ENCODE measurements at regions not wholly inside any gene's neighbourhood (a gene's known extent, or its start where the extent isn't known, plus 50 kb on each side); places are given as distances from the start of the nearest gene placed in this dataset.

- TF ChIP-seq CTCF (IDR thresholded peaks at IDR 0.05) (no peak), ZNF121 (CRISPR knock-in tag; IDR thresholded peaks at IDR 0.05) (no peak), SP1 (CRISPR knock-in tag; conservative IDR thresholded peaks at IDR 0.05) (no peak), MAX (CRISPR knock-in tag; IDR thresholded peaks at IDR 0.05) (no peak), TEAD4 (CRISPR knock-in tag; IDR thresholded peaks at IDR 0.05) (no peak), E2F1 (CRISPR knock-in tag; IDR thresholded peaks at IDR 0.05) (no peak), TCF7 (CRISPR knock-in tag; IDR thresholded peaks at IDR 0.05; ENCODE audit: low read depth) (no peak), CREB1 (CRISPR knock-in tag; IDR thresholded peaks at IDR 0.05) (no peak), FOXP1 (CRISPR knock-in tag; IDR thresholded peaks at IDR 0.05; ENCODE audit: borderline replicate concordance) (no peak)
Measured at GRCh38 chr17:62897706-62898105, 68.3 kb upstream of the TANC2 start.
